IMR-90 (cell line): ENCODE measurements at regions not wholly inside any gene's neighbourhood (a gene's known extent, or its start where the extent isn't known, plus 50 kb on each side); places are given as distances from the start of the nearest gene placed in this dataset.

ENCODE experiments used
- ATAC-seq: fragments of 200-7000 bp; cut with Tn5 transposase; 2 replicates; pipeline ENCODE4 v1.9.1; 2020; ENCODE audit warnings: low read depth, mild to moderate bottlenecking, moderate library complexity
- BruUV-seq: library from RNA; stranded (reverse); fragments of 400-500 nt; replicated peaks from 2 replicates; lab custom pipeline; 2021; lab: Mats Ljungman, UMichigan
- CTCF ChIA-PET: fragments of 300-600 bp; formaldehyde crosslinking; extraction: SDS; loops from one replicate; lab custom pipeline; 2021; ENCODE audit warnings: antibody characterized with exemption; lab: Yijun Ruan, JAX
- POLR2A ChIA-PET: fragments of 300-600 bp; sonication (Branson Sonifier 250); formaldehyde crosslinking; loops from one replicate; lab custom pipeline; 2022; ENCODE audit warnings: antibody characterized with exemption; ENCODE audit not compliant: unreplicated experiment; lab: Charles Lee
- DNase-seq: peaks from one replicate; pipeline ENCODE4 v3.0.0; 2013
- H2AFZ ChIP-seq: replicated peaks from 2 replicates; pipeline ENCODE3; 2013; ENCODE audit warnings: low read length, mild to moderate bottlenecking; ENCODE audit not compliant: poor library complexity
- H2AK5ac ChIP-seq: 2 replicates; pipeline ENCODE4 v1.6.1; 2013; ENCODE audit warnings: low read depth, low read length, inconsistent platforms
- H2AK9ac ChIP-seq: replicated peaks from 2 replicates; pipeline ENCODE3; 2013; ENCODE audit warnings: mild to moderate bottlenecking, low read depth, low read length, moderate library complexity; ENCODE audit not compliant: poor library complexity
- H2BK120ac ChIP-seq: 2 replicates; pipeline ENCODE4 v1.6.1; 2013; ENCODE audit warnings: low read depth, low read length, inconsistent platforms
- H2BK15ac ChIP-seq: 3 replicates; pipeline ENCODE4 v1.6.1; 2013; ENCODE audit warnings: low read depth, low read length, inconsistent platforms
- H2BK20ac ChIP-seq: 2 replicates; pipeline ENCODE4 v1.6.1; 2013; ENCODE audit warnings: low read depth, mild to moderate bottlenecking, inconsistent platforms, low read length, moderate library complexity
- H2BK5ac ChIP-seq: 2 replicates; pipeline ENCODE4 v1.6.1; 2013; ENCODE audit warnings: mild to moderate bottlenecking, low read depth, low read length, inconsistent platforms; ENCODE audit not compliant: poor library complexity, severe bottlenecking
- H3K14ac ChIP-seq: replicated peaks from 2 replicates; pipeline ENCODE4 v1.6.1; 2013; ENCODE audit warnings: low read depth, low read length, inconsistent platforms
- H3K18ac ChIP-seq: 2 replicates; pipeline ENCODE4 v1.6.1; 2013; ENCODE audit warnings: low read depth, low read length, control low read depth
- H3K23ac ChIP-seq: 2 replicates; pipeline ENCODE4 v1.6.1; 2013; ENCODE audit warnings: low read depth, low read length, inconsistent platforms
- H3K27ac ChIP-seq: 2 replicates; pipeline ENCODE4 v1.5.1; 2013; ENCODE audit warnings: mild to moderate bottlenecking, control low read depth, low read length; ENCODE audit not compliant: insufficient read depth
- H3K27me3 ChIP-seq: 2 replicates; pipeline ENCODE4 v1.6.1; 2013; ENCODE audit warnings: low read length; ENCODE audit not compliant: control insufficient read depth, insufficient read depth
- H3K36me3 ChIP-seq: 2 replicates; pipeline ENCODE4 v1.6.1; 2013; ENCODE audit warnings: low read length, mixed read lengths; ENCODE audit not compliant: control insufficient read depth, insufficient read depth
- H3K4ac ChIP-seq: 2 replicates; pipeline ENCODE4 v1.6.1; 2013; ENCODE audit warnings: low read depth, low read length, inconsistent platforms
- H3K4me1 ChIP-seq: 2 replicates; pipeline ENCODE4 v1.6.1; 2013; ENCODE audit warnings: low read length, mixed read lengths; ENCODE audit not compliant: control insufficient read depth, insufficient read depth
- H3K4me2 ChIP-seq: 2 replicates; pipeline ENCODE4 v1.6.1; 2013; ENCODE audit warnings: low read depth, mild to moderate bottlenecking, control low read depth, low read length, moderate library complexity
- H3K4me3 ChIP-seq: 2 replicates; pipeline ENCODE4 v1.5.1; 2013; ENCODE audit warnings: low read depth, mild to moderate bottlenecking, control low read depth, low read length, moderate library complexity; ENCODE audit not compliant: insufficient read depth
- H3K56ac ChIP-seq: 2 replicates; pipeline ENCODE4 v1.6.1; 2013; ENCODE audit warnings: low read length, inconsistent platforms; ENCODE audit not compliant: insufficient read depth; ENCODE audit errors: extremely low read depth
- H3K79me1 ChIP-seq, 2 experiments: 2 replicates each; pipeline ENCODE4 v1.6.1; 2013; ENCODE audit warnings: low read length in 2 of 2, inconsistent platforms in 1 of 2, low read depth in 1 of 2
- H3K9ac ChIP-seq: 2 replicates; pipeline ENCODE4 v1.6.1; 2013; ENCODE audit warnings: low read depth, low read length, control low read depth
- H3K9me1 ChIP-seq: 2 replicates; pipeline ENCODE4 v1.6.1; 2013; ENCODE audit warnings: low read length, inconsistent platforms; ENCODE audit not compliant: insufficient read depth
- H3K9me3 ChIP-seq: 2 replicates; pipeline ENCODE4 v1.6.1; 2013; ENCODE audit warnings: low read length; ENCODE audit not compliant: control insufficient read depth, insufficient read depth
- H4K20me1 ChIP-seq: 2 replicates; pipeline ENCODE4 v1.6.1; 2013; ENCODE audit warnings: low read length, inconsistent platforms; ENCODE audit not compliant: insufficient read depth
- H4K5ac ChIP-seq: 2 replicates; pipeline ENCODE4 v1.6.1; 2013; ENCODE audit warnings: mild to moderate bottlenecking, low read depth, low read length, control low read depth
- H4K8ac ChIP-seq, 2 experiments: 2 replicates each; pipeline ENCODE4 v1.6.1; 2013; ENCODE audit warnings: low read depth in 2 of 2, low read length in 2 of 2, control low read depth in 1 of 2, inconsistent platforms in 1 of 2
- H4K91ac ChIP-seq: 2 replicates; pipeline ENCODE4 v1.6.1; 2013; ENCODE audit warnings: low read depth, low read length, inconsistent platforms; ENCODE audit not compliant: insufficient read depth
- BHLHE40 ChIP-seq: fragments of 150-350 bp; IDR thresholded peaks from 2 replicates; pipeline ENCODE4 v1.6.1; 2016; ENCODE audit warnings: mild to moderate bottlenecking, low read depth, low read length
- CHD1 ChIP-seq: IDR thresholded peaks from 2 replicates; pipeline ENCODE4 v1.6.1; 2012; ENCODE audit warnings: low read depth, low read length, improper control_type of control experiment
- CTCF ChIP-seq: conservative IDR thresholded peaks from 2 replicates; pipeline ENCODE4 v1.5.1; 2012; ENCODE audit warnings: mild to moderate bottlenecking, low read depth, low read length, improper control_type of control experiment
- FOS ChIP-seq: fragments of 150-350 bp; IDR thresholded peaks from 2 replicates; pipeline ENCODE4 v1.6.1; 2016; ENCODE audit warnings: low read depth, low read length
- NFE2L2 ChIP-seq: fragments of 150-350 bp; IDR thresholded peaks from 2 replicates; pipeline ENCODE4 v1.6.1; 2016; ENCODE audit warnings: low read depth, mild to moderate bottlenecking, low read length
- POLR2A ChIP-seq: IDR thresholded peaks from 2 replicates; pipeline ENCODE4 v1.6.1; 2012; ENCODE audit warnings: mild to moderate bottlenecking, low read depth, low read length
- RAD21 ChIP-seq: IDR thresholded peaks from 2 replicates; pipeline ENCODE4 v1.6.1; 2012; ENCODE audit warnings: low read length, improper control_type of control experiment
- RFX5 ChIP-seq: IDR thresholded peaks from 2 replicates; pipeline ENCODE4 v1.8.0; 2012; ENCODE audit warnings: low read depth, mild to moderate bottlenecking, low read length, moderate library complexity
- SMC3 ChIP-seq: fragments of 150-350 bp; IDR thresholded peaks from 2 replicates; pipeline ENCODE4 v1.6.1; 2016; ENCODE audit warnings: low read depth, mild to moderate bottlenecking, antibody characterized with exemption, low read length, moderate library complexity
- WGBS, 2 experiments: methylation state at CpG; one replicate each; pipeline versions ENCODE4 v1.1.5 to v1.1.7; 2013; ENCODE audit warnings: missing lambda C conversion rate in 2 of 2; ENCODE audit not compliant: insufficient read length in 1 of 2; ENCODE audit errors: extremely low coverage in 2 of 2; 5-methylcytosine and 5-hydroxymethylcytosine counted together
- dilution Hi-C: fragments of 300-500 bp; cut with HindIII; formaldehyde crosslinking; loops from one replicate; pipeline ENCODE4 v1.14.3; 2018; ENCODE audit warnings: low sequenced_read_pairs; ENCODE audit not compliant: unreplicated experiment
- in situ Hi-C: fragments of 300-500 bp; cut with MboI; formaldehyde crosslinking; loops from 3 replicates; pipeline ENCODE4 v1.14.3; 2019; ENCODE audit warnings: low sequenced_read_pairs, inconsistent platforms, mixed read lengths
- intact Hi-C: fragments of 100-400 bp; cut with micrococcal nuclease; formaldehyde crosslinking; loops from 2 replicates; pipeline ENCODE4 v1.10.0; 2022

- H3K56ac ChIP-seq = no peak overlapping the region
- no CpG with 5 or more reads among the region's 4 CpGs for WGBS, 2 experiments
These were observed 358.4 kb downstream of the GLUD2 start for GRCh38 chrX:121405826-121406225.

More at GRCh38 chrX:121405826-121406225, 358.4 kb downstream of the GLUD2 start:
- dilution Hi-C loops = no loop called here
- 0 out of 2 replicates have a peak, but pooled peaks cover 3% of the 10 kb centered on the region for H3K9me3 ChIP-seq
- CTCF ChIA-PET = no interaction called here
- no peak overlapping the region for H2BK120ac ChIP-seq
- no TSS peak for BruUV-seq
- no peak overlapping the region for H3K4me3 ChIP-seq
- no peaks in the 10 kb centered on the region for H3K36me3 ChIP-seq
- no peak overlapping the region for H2BK15ac ChIP-seq
- no peak overlapping the region for H2AK5ac ChIP-seq
- no peak overlapping the region for H2AK9ac ChIP-seq
- no peak overlapping the region for H3K27ac ChIP-seq
- in situ Hi-C loops = no loop called here
- H2AFZ ChIP-seq = no peak overlapping the region
- no peak overlapping the region for H3K14ac ChIP-seq
- H2BK5ac ChIP-seq = no peak overlapping the region
- no peak overlapping the region for H4K8ac ChIP-seq
- no peak overlapping the region for H3K23ac ChIP-seq
- H3K9ac ChIP-seq = no peak overlapping the region
- H3K4me1 ChIP-seq = no peaks in the 10 kb centered on the region
- H4K5ac ChIP-seq = no peak overlapping the region
- H3K9me1 ChIP-seq = no peaks in the 10 kb centered on the region
- no peak for TF ChIP-seq BHLHE40
- no peak for TF ChIP-seq RFX5
- no peak for TF ChIP-seq CTCF
- TF ChIP-seq POLR2A = no peak
- no peak for TF ChIP-seq RAD21
- no peak for TF ChIP-seq FOS
- no peak for TF ChIP-seq CHD1
- no peak for TF ChIP-seq NFE2L2
- no peak for TF ChIP-seq SMC3
- no peak overlapping the region for H3K4ac ChIP-seq
- no peak overlapping the region for H3K4me2 ChIP-seq
- intact Hi-C loops = no loop called here
- H3K79me1 ChIP-seq = no peaks in the 10 kb centered on the region
- H4K20me1 ChIP-seq = no peaks in the 10 kb centered on the region
- H3K27me3 ChIP-seq = no peaks in the 10 kb centered on the region
- POLR2A ChIA-PET = no interaction called here
- DNase-seq (no peak), ATAC-seq (no peak)
- no peak overlapping the region for H4K91ac ChIP-seq
- H2BK20ac ChIP-seq = no peak overlapping the region
- H3K18ac ChIP-seq = no peak overlapping the region
